ENCODE measurements at regions not wholly inside any gene's neighbourhood (a gene's known extent, or its start where the extent isn't known, plus 50 kb on each side); places are given as distances from the start of the nearest gene placed in this dataset.
"Not testable (repeated sequence)": the region's sequence is repeated elsewhere in the genome, so short reads cannot be mapped to it uniquely, and the experiment has no call there.

- Histone ChIP-seq H3K27me3 (replicated peaks; ENCODE audit: control insufficient read depth, insufficient read depth, low read length, poor library complexity, severe bottlenecking) (no peaks in the 10 kb centered on the region), H3K4me1 (ENCODE audit: control insufficient read depth, insufficient read depth, low read length, poor library complexity, severe bottlenecking) (no peaks in the 10 kb centered on the region), H3K9me3 (ENCODE audit: control insufficient read depth, low read length) (no peaks in the 10 kb centered on the region), H3K36me3 (ENCODE audit: control insufficient read depth, insufficient read depth, low read length) (no peaks in the 10 kb centered on the region), H3K27ac (ENCODE audit: insufficient read depth, low read length, poor library complexity, severe bottlenecking) (no peak overlapping the region), H3K4me3 (ENCODE audit: insufficient read depth, low read depth, low read length, poor library complexity, severe bottlenecking) (no peak overlapping the region)
- no peak for DNase-seq
Measured at GRCh38 chr13:61536433-61536832, 120.8 kb upstream of the PCDH20 start.

- H3K4me3 ChIP-seq (ENCODE audit: insufficient read depth, low read depth, low read length, poor library complexity, severe bottlenecking) = no peak overlapping the region
- no peaks in the 10 kb centered on the region for H3K9me3 ChIP-seq (ENCODE audit: control insufficient read depth, low read length)
- H3K36me3 ChIP-seq (ENCODE audit: control insufficient read depth, insufficient read depth, low read length) = no peaks in the 10 kb centered on the region
- no peak for DNase-seq
- no peak overlapping the region for H3K27ac ChIP-seq (ENCODE audit: insufficient read depth, low read length, poor library complexity, severe bottlenecking)
- H3K4me1 ChIP-seq (ENCODE audit: control insufficient read depth, insufficient read depth, low read length, poor library complexity, severe bottlenecking) = no peaks in the 10 kb centered on the region
- no peaks in the 10 kb centered on the region for H3K27me3 ChIP-seq (replicated peaks; ENCODE audit: control insufficient read depth, insufficient read depth, low read length, poor library complexity, severe bottlenecking)
Measured at GRCh38 chr13:61531383-61532065, 115.9 kb upstream of the PCDH20 start.

GRCh38 chr13:61519214-61519613 lies 103.6 kb upstream of the PCDH20 start:
- H3K4me3 ChIP-seq (ENCODE audit: insufficient read depth, low read depth, low read length, poor library complexity, severe bottlenecking); H3K9me3 ChIP-seq (ENCODE audit: control insufficient read depth, low read length); H3K27ac ChIP-seq (ENCODE audit: insufficient read depth, low read length, poor library complexity, severe bottlenecking); H3K27me3 ChIP-seq (replicated peaks; ENCODE audit: control insufficient read depth, insufficient read depth, low read length, poor library complexity, severe bottlenecking); H3K4me1 ChIP-seq (ENCODE audit: control insufficient read depth, insufficient read depth, low read length, poor library complexity, severe bottlenecking); DNase-seq; H3K36me3 ChIP-seq (ENCODE audit: control insufficient read depth, insufficient read depth, low read length): not testable (repeated sequence)

GRCh38 chr13:61508936-61509335 lies 93.3 kb upstream of the PCDH20 start:
- no peaks in the 10 kb centered on the region for H3K4me1 ChIP-seq (ENCODE audit: control insufficient read depth, insufficient read depth, low read length, poor library complexity, severe bottlenecking)
- no peaks in the 10 kb centered on the region for H3K36me3 ChIP-seq (ENCODE audit: control insufficient read depth, insufficient read depth, low read length)
- no peak overlapping the region for H3K27ac ChIP-seq (ENCODE audit: insufficient read depth, low read length, poor library complexity, severe bottlenecking)
- no peaks in the 10 kb centered on the region for H3K27me3 ChIP-seq (replicated peaks; ENCODE audit: control insufficient read depth, insufficient read depth, low read length, poor library complexity, severe bottlenecking)
- no peak for DNase-seq
- no peak overlapping the region for H3K4me3 ChIP-seq (ENCODE audit: insufficient read depth, low read depth, low read length, poor library complexity, severe bottlenecking)
- H3K9me3 ChIP-seq (ENCODE audit: control insufficient read depth, low read length) = peaks cover 4% of the 10 kb centered on the region

- H3K36me3 ChIP-seq (ENCODE audit: control insufficient read depth, insufficient read depth, low read length) = no peaks in the 10 kb centered on the region
- H3K4me3 ChIP-seq (ENCODE audit: insufficient read depth, low read depth, low read length, poor library complexity, severe bottlenecking) = no peak overlapping the region
- DNase-seq = no peak
- no peaks in the 10 kb centered on the region for H3K27me3 ChIP-seq (replicated peaks; ENCODE audit: control insufficient read depth, insufficient read depth, low read length, poor library complexity, severe bottlenecking)
- H3K9me3 ChIP-seq (ENCODE audit: control insufficient read depth, low read length) = no peaks in the 10 kb centered on the region
- no peak overlapping the region for H3K27ac ChIP-seq (ENCODE audit: insufficient read depth, low read length, poor library complexity, severe bottlenecking)
- H3K4me1 ChIP-seq (ENCODE audit: control insufficient read depth, insufficient read depth, low read length, poor library complexity, severe bottlenecking) = no peaks in the 10 kb centered on the region
Measured at GRCh38 chr13:61500176-61500575, 84.5 kb upstream of the PCDH20 start.

GRCh38 chr13:61495648-61496047 lies 80.0 kb upstream of the PCDH20 start:
- H3K27me3 ChIP-seq (replicated peaks; ENCODE audit: control insufficient read depth, insufficient read depth, low read length, poor library complexity, severe bottlenecking) = no peaks in the 10 kb centered on the region
- no peaks in the 10 kb centered on the region for H3K36me3 ChIP-seq (ENCODE audit: control insufficient read depth, insufficient read depth, low read length)
- no peak overlapping the region for H3K4me3 ChIP-seq (ENCODE audit: insufficient read depth, low read depth, low read length, poor library complexity, severe bottlenecking)
- DNase-seq = no peak
- H3K4me1 ChIP-seq (ENCODE audit: control insufficient read depth, insufficient read depth, low read length, poor library complexity, severe bottlenecking) = no peaks in the 10 kb centered on the region
- H3K27ac ChIP-seq (ENCODE audit: insufficient read depth, low read length, poor library complexity, severe bottlenecking) = no peak overlapping the region
- no peaks in the 10 kb centered on the region for H3K9me3 ChIP-seq (ENCODE audit: control insufficient read depth, low read length)

GRCh38 chr13:61493556-61493955 lies 77.9 kb upstream of the PCDH20 start:
- DNase-seq; H3K4me1 ChIP-seq (ENCODE audit: control insufficient read depth, insufficient read depth, low read length, poor library complexity, severe bottlenecking); H3K27ac ChIP-seq (ENCODE audit: insufficient read depth, low read length, poor library complexity, severe bottlenecking); H3K9me3 ChIP-seq (ENCODE audit: control insufficient read depth, low read length); H3K4me3 ChIP-seq (ENCODE audit: insufficient read depth, low read depth, low read length, poor library complexity, severe bottlenecking); H3K36me3 ChIP-seq (ENCODE audit: control insufficient read depth, insufficient read depth, low read length); H3K27me3 ChIP-seq (replicated peaks; ENCODE audit: control insufficient read depth, insufficient read depth, low read length, poor library complexity, severe bottlenecking): not testable (repeated sequence)

GRCh38 chr13:61486496-61486895 lies 70.8 kb upstream of the PCDH20 start:
- Histone ChIP-seq H3K27ac (ENCODE audit: insufficient read depth, low read length, poor library complexity, severe bottlenecking) (no peak overlapping the region), H3K27me3 (replicated peaks; ENCODE audit: control insufficient read depth, insufficient read depth, low read length, poor library complexity, severe bottlenecking) (no peaks in the 10 kb centered on the region), H3K36me3 (ENCODE audit: control insufficient read depth, insufficient read depth, low read length) (no peaks in the 10 kb centered on the region), H3K4me3 (ENCODE audit: insufficient read depth, low read depth, low read length, poor library complexity, severe bottlenecking) (no peak overlapping the region), H3K9me3 (ENCODE audit: control insufficient read depth, low read length) (no peaks in the 10 kb centered on the region), H3K4me1 (ENCODE audit: control insufficient read depth, insufficient read depth, low read length, poor library complexity, severe bottlenecking) (no peaks in the 10 kb centered on the region)
- DNase-seq = no peak

GRCh38 chr13:61485128-61485765 lies 69.6 kb upstream of the PCDH20 start:
- H3K27me3 ChIP-seq (replicated peaks; ENCODE audit: control insufficient read depth, insufficient read depth, low read length, poor library complexity, severe bottlenecking) = no peaks in the 10 kb centered on the region
- no peaks in the 10 kb centered on the region for H3K4me1 ChIP-seq (ENCODE audit: control insufficient read depth, insufficient read depth, low read length, poor library complexity, severe bottlenecking)
- H3K27ac ChIP-seq (ENCODE audit: insufficient read depth, low read length, poor library complexity, severe bottlenecking) = no peak overlapping the region
- no peak overlapping the region for H3K4me3 ChIP-seq (ENCODE audit: insufficient read depth, low read depth, low read length, poor library complexity, severe bottlenecking)
- no peaks in the 10 kb centered on the region for H3K9me3 ChIP-seq (ENCODE audit: control insufficient read depth, low read length)
- no peak for DNase-seq
- no peaks in the 10 kb centered on the region for H3K36me3 ChIP-seq (ENCODE audit: control insufficient read depth, insufficient read depth, low read length)

GRCh38 chr13:61477619-61478018 lies 62.0 kb upstream of the PCDH20 start:
- Histone ChIP-seq H3K27me3 (replicated peaks; ENCODE audit: control insufficient read depth, insufficient read depth, low read length, poor library complexity, severe bottlenecking) (no peaks in the 10 kb centered on the region), H3K9me3 (ENCODE audit: control insufficient read depth, low read length) (no peaks in the 10 kb centered on the region), H3K27ac (ENCODE audit: insufficient read depth, low read length, poor library complexity, severe bottlenecking) (no peak overlapping the region), H3K36me3 (ENCODE audit: control insufficient read depth, insufficient read depth, low read length) (no peaks in the 10 kb centered on the region), H3K4me3 (ENCODE audit: insufficient read depth, low read depth, low read length, poor library complexity, severe bottlenecking) (no peak overlapping the region), H3K4me1 (ENCODE audit: control insufficient read depth, insufficient read depth, low read length, poor library complexity, severe bottlenecking) (no peaks in the 10 kb centered on the region)
- DNase-seq = no peak

Data from effector memory CD4-positive, alpha-beta T cell (primary cell).